CD4-positive, alpha-beta T cell (primary cell): ENCODE measurements at regions not wholly inside any gene's neighbourhood (a gene's known extent, or its start where the extent isn't known, plus 50 kb on each side); places are given as distances from the start of the nearest gene placed in this dataset.

Source experiments
- ATAC-seq: fragments of 200-7000 bp; cut with Tn5 transposase; one replicate; pipeline ENCODE4 v1.10.0; 2022; ENCODE audit warnings: mild to moderate bottlenecking; ENCODE audit not compliant: poor library complexity
- CTCF ChIA-PET: fragments of 350-600 bp; sonication (Branson Sonifier 250); formaldehyde crosslinking; loops from one replicate; lab custom pipeline; 2021; ENCODE audit warnings: antibody characterized with exemption, inconsistent platforms; lab: Charles Lee
- POLR2A ChIA-PET: fragments of 350-600 bp; sonication (Branson Sonifier 250); formaldehyde crosslinking; loops from one replicate; lab custom pipeline; 2021; ENCODE audit warnings: antibody characterized with exemption, inconsistent platforms; lab: Charles Lee
- DNase-seq, 14 experiments: peaks; one replicate each; pipeline ENCODE4 v3.0.0-alpha.2; 2013 to 2020; ENCODE audit warnings: mixed read lengths in 2 of 14
- H3K27ac ChIP-seq, 2 donors: one replicate each; pipeline versions ENCODE4 v1.5.1 to v1.7.0; 2013; ENCODE audit warnings: low read length in 2 of 2, low read depth in 1 of 2, mild to moderate bottlenecking in 1 of 2
- H3K27me3 ChIP-seq, 2 experiments: 1 replicate in 1 of 2; 2 replicates in 1 of 2; pipeline versions ENCODE4 v1.6.1 to v1.7.0; 2013; ENCODE audit warnings: low read length in 2 of 2, control low read depth in 1 of 2, mild to moderate bottlenecking in 1 of 2, moderate library complexity in 1 of 2; ENCODE audit not compliant: insufficient read depth in 2 of 2, control insufficient read depth in 1 of 2
- H3K36me3 ChIP-seq: one replicate; pipeline ENCODE4 v1.6.1; 2013; ENCODE audit warnings: low read length, control low read depth; ENCODE audit not compliant: insufficient read depth
- H3K4me1 ChIP-seq: one replicate; pipeline ENCODE4 v1.6.1; 2013; ENCODE audit warnings: low read length, control low read depth; ENCODE audit not compliant: insufficient read depth
- H3K4me3 ChIP-seq: one replicate; pipeline ENCODE4 v1.5.1; 2013; ENCODE audit warnings: mild to moderate bottlenecking, low read length, moderate library complexity
- H3K9me3 ChIP-seq, 2 experiments: 1 replicate in 1 of 2; 2 replicates in 1 of 2; pipeline versions ENCODE4 v1.6.1 to v1.7.0; 2013; ENCODE audit warnings: low read length in 2 of 2, mild to moderate bottlenecking in 2 of 2, control low read depth in 1 of 2, moderate library complexity in 1 of 2; ENCODE audit not compliant: control insufficient read depth in 1 of 2, insufficient read depth in 1 of 2
- H3K27ac Mint-ChIP-seq: one replicate; pipeline ENCODE4 v1.8.0; 2020; ENCODE audit warnings: mixed read lengths
- H3K27me3 Mint-ChIP-seq: one replicate; pipeline ENCODE4 v1.8.0; 2021; ENCODE audit warnings: mixed read lengths
- H3K36me3 Mint-ChIP-seq: one replicate; pipeline ENCODE4 v1.8.0; 2021; ENCODE audit warnings: low read depth, mixed read lengths
- H3K4me1 Mint-ChIP-seq: one replicate; pipeline ENCODE4 v1.8.0; 2021; ENCODE audit warnings: low read depth, mixed read lengths
- H3K4me3 Mint-ChIP-seq: one replicate; pipeline ENCODE4 v1.8.0; 2020; ENCODE audit warnings: mild to moderate bottlenecking, mixed read lengths
- H3K9me3 Mint-ChIP-seq: one replicate; pipeline ENCODE4 v1.8.0; 2020; ENCODE audit warnings: mixed read lengths
- intact Hi-C, 2 experiments: fragments of 100-400 bp; cut with DNase I in 1 of 2; cut with micrococcal nuclease in 1 of 2; formaldehyde crosslinking; loops; one replicate each; pipeline versions ENCODE4 v1.15.1 to v1.9.0; 2023 to 2025; cut with DNase I, micrococcal nuclease
- TF ChIP-seq, protein P1 (sequence below): fragments of 200-600 bp; IDR thresholded peaks from one replicate; pipeline ENCODE4 v1.8.0; 2022; ENCODE audit warnings: antibody characterized with exemption, mild to moderate bottlenecking

DNA sequence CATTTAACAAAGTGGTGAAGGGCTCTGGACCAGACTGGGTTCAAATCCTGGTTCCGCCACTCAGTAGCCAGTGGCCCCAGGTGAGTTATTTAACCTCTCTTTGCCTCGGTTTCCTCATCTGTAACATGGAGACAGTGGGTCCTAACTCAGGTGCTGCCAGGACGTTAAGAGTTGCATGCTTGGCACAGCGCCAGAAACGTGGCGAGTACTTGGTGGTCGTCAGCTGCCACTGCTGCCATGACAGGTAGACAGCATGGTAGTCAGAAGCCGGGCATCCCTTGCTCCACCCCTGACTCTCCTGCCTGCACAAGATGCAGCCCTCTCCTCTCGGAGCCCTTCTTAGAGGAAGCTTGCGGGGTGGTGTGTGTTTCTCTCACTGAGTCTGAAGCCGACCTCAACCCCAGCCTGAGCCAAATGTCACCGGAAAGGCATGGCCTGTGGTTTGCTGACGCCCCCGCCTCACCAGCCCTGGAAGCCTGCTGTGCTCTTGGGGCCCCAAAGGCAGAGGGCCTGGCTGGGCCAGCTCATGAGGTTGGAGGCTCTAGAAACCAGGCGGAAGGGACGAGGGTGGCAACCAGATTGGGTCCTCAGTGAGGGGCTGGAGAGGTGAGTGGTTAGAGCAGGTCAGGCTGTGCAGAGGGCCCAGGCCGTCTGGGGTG is 160.8 kb upstream of the TLE3 start:
- peak overlapping the region; percentile 43 for H3K4me3 ChIP-seq
- no peaks in the 10 kb centered on the region for H3K9me3 Mint-ChIP-seq

DNA sequence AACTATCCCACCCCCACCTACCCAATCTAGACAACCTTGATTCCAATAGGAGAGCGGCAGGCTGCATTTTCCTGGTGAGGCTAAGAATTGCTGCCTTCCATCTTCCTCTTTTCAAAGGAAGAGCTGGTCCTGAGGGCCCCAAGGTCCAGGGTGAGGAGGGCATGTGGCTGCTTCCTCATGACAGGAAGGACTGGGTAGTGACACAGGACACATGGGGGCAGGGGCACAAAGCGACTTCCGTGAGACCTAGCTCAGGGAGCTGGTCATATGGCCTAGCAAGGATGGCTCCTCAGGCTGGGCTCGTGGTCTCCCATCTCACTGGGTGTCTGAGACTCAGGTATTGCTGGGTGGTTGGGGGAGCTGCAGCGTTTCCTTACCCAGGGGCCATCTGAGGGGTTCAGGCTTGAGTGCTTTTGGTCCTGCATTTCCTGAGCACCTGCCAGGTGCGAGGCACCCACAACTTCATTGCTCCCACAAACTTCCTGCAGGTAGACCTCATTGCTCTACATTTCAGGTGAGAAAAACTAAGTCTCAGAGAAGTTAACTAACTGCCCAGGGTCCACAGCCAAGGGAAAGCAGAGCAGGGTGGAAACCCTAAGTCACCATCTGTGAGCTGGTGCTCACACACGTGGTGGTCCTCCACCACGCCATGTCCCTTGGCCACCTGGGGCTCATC is 160.0 kb upstream of the TLE3 start:
- peak overlapping the region; percentile 32 for H3K4me3 Mint-ChIP-seq
- H3K36me3 ChIP-seq = no peaks in the 10 kb centered on the region
- peaks cover 48% of the 10 kb centered on the region for H3K4me1 ChIP-seq
- DNase-seq (peak in 4 of 14 experiments; percentile 21 to 70 (median 41)), ATAC-seq (no peak)
- H3K4me3 ChIP-seq = no peak overlapping the region
- intact Hi-C loops = loop anchor here in 1 of 2 experiments (2.0 kb wide), 1 partner anchor 157 kb away; no protein-coding TSS in a partner anchor
- TF ChIP-seq, protein P1, sequence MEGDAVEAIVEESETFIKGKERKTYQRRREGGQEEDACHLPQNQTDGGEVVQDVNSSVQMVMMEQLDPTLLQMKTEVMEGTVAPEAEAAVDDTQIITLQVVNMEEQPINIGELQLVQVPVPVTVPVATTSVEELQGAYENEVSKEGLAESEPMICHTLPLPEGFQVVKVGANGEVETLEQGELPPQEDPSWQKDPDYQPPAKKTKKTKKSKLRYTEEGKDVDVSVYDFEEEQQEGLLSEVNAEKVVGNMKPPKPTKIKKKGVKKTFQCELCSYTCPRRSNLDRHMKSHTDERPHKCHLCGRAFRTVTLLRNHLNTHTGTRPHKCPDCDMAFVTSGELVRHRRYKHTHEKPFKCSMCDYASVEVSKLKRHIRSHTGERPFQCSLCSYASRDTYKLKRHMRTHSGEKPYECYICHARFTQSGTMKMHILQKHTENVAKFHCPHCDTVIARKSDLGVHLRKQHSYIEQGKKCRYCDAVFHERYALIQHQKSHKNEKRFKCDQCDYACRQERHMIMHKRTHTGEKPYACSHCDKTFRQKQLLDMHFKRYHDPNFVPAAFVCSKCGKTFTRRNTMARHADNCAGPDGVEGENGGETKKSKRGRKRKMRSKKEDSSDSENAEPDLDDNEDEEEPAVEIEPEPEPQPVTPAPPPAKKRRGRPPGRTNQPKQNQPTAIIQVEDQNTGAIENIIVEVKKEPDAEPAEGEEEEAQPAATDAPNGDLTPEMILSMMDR = no peak
- no peaks in the 10 kb centered on the region for H3K27me3 Mint-ChIP-seq
- peak overlapping the region in 1 of 2 donors; percentile 45 for H3K27ac ChIP-seq
- CTCF ChIA-PET = no interaction called here
- no peaks in the 10 kb centered on the region for H3K9me3 Mint-ChIP-seq
- no peaks in the 10 kb centered on the region for H3K27me3 ChIP-seq
- H3K27ac Mint-ChIP-seq = peak overlapping the region; percentile 84
- H3K9me3 ChIP-seq = no peaks in the 10 kb centered on the region
- H3K4me1 Mint-ChIP-seq = peaks cover 60% of the 10 kb centered on the region
- H3K36me3 Mint-ChIP-seq = no peaks in the 10 kb centered on the region
- POLR2A ChIA-PET = interaction anchor here (0.9 to 1.7 kb wide), 6 partner anchors 9 to 804 kb away, joined by 3 to 12 read pairs (median 6); partner anchors contain the start of gene TLE3

More for the DNA sequence above, 160.8 kb upstream of the TLE3 start:
- H3K27me3 Mint-ChIP-seq = no peaks in the 10 kb centered on the region
- CTCF ChIA-PET = no interaction called here
- Histone ChIP-seq H3K27me3 (no peaks in the 10 kb centered on the region), H3K27ac (peak overlapping the region; percentile 40 to 67), H3K36me3 (no peaks in the 10 kb centered on the region), H3K9me3 (no peaks in the 10 kb centered on the region), H3K4me1 (peaks cover 48% of the 10 kb centered on the region)
- H3K4me3 Mint-ChIP-seq = peak overlapping the region; percentile 62
- H3K36me3 Mint-ChIP-seq = no peaks in the 10 kb centered on the region
- POLR2A ChIA-PET = interaction anchor here (0.9 to 1.7 kb wide), 11 partner anchors 9 to 805 kb away, joined by 3 to 12 read pairs (median 4); partner anchors contain the start of gene TLE3
- peaks cover 60% of the 10 kb centered on the region for H3K4me1 Mint-ChIP-seq
- peak; percentile 76 for ATAC-seq
- intact Hi-C loops = loop anchor here in 1 of 2 experiments (2.0 kb wide), 1 partner anchor 158 kb away; no protein-coding TSS in a partner anchor
- peak; percentile 27 to 77 (median 56) for DNase-seq
- peak overlapping the region; percentile 84 for H3K27ac Mint-ChIP-seq
- TF ChIP-seq, protein P1 = no peak

DNA sequence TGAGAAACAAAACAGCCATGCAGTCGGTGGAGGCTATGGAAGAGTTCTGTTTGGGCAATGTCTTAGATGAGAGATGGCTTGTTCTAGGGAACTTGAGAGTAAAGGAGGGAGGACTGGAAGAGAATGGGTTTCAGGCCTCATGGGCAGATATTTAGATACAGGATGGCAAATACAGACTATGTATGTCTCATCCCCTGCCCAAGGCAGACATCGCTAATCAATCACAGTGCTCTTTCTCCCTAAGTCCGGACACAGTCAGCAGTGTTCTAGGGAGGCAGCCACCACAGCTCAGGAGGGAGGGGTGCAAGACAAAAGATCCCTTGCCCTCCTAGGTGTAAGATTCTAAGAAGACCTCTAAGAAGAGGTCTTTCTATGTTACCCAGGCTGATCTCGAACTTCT is 159.3 kb upstream of the TLE3 start:
- Mint-ChIP-seq H3K36me3 (no peaks in the 10 kb centered on the region), H3K27ac (peak overlapping the region; percentile 84), H3K9me3 (no peaks in the 10 kb centered on the region), H3K27me3 (no peaks in the 10 kb centered on the region), H3K4me1 (peaks cover 60% of the 10 kb centered on the region), H3K4me3 (no peak overlapping the region)
- no peak for ATAC-seq
- no peaks in the 10 kb centered on the region for H3K27me3 ChIP-seq
- intact Hi-C loops = no loop called here
- POLR2A ChIA-PET = no interaction called here
- H3K4me1 ChIP-seq = peaks cover 45% of the 10 kb centered on the region
- CTCF ChIA-PET = no interaction called here
- H3K27ac ChIP-seq = no peak overlapping the region
- no peaks in the 10 kb centered on the region for H3K36me3 ChIP-seq
- no peak for DNase-seq
- H3K4me3 ChIP-seq = no peak overlapping the region
- H3K9me3 ChIP-seq = no peaks in the 10 kb centered on the region
- TF ChIP-seq, protein P1 = no peak
